Liver (tissue), 8 donors: ENCODE measurements at regions not wholly inside any gene's neighbourhood (a gene's known extent, or its start where the extent isn't known, plus 50 kb on each side); places are given as distances from the start of the nearest gene placed in this dataset.
A peak's percentile ranks its signal among the peaks of the same experiment; 100 is the strongest.

Experiments
- DNase-seq: peaks from one replicate; pipeline ENCODE4 v3.0.0-alpha.2; 2017; ENCODE audit warnings: low spot score
- H3K27ac ChIP-seq, 2 donors: one replicate each; pipeline ENCODE4 v1.7.0; 2013; ENCODE audit warnings: inconsistent platforms in 2 of 2, low read length in 2 of 2, control low read depth in 1 of 2, low read depth in 1 of 2, mild to moderate bottlenecking in 1 of 2
- H3K27me3 ChIP-seq, 4 donors: one replicate each; pipeline versions ENCODE4 v1.6.1 to v1.7.0; 2013; ENCODE audit warnings: low read length in 3 of 4, inconsistent platforms in 1 of 4, mild to moderate bottlenecking in 1 of 4, moderate library complexity in 1 of 4; ENCODE audit not compliant: control insufficient read depth in 4 of 4, insufficient read depth in 4 of 4
- H3K36me3 ChIP-seq, 4 donors: one replicate each; pipeline versions ENCODE4 v1.6.1 to v1.7.0; 2013; ENCODE audit warnings: low read length in 3 of 4, mild to moderate bottlenecking in 3 of 4, low read depth in 1 of 4, moderate library complexity in 1 of 4; ENCODE audit not compliant: control insufficient read depth in 4 of 4, insufficient read depth in 3 of 4
- H3K4me1 ChIP-seq, 4 donors: one replicate each; pipeline versions ENCODE4 v1.6.1 to v1.7.0; 2013; ENCODE audit warnings: low read length in 3 of 4, mild to moderate bottlenecking in 3 of 4, moderate library complexity in 1 of 4; ENCODE audit not compliant: control insufficient read depth in 4 of 4, insufficient read depth in 4 of 4
- H3K4me3 ChIP-seq, 3 donors: one replicate each; pipeline versions ENCODE4 v1.6.1 to v1.7.0; 2013; ENCODE audit warnings: low read length in 3 of 3, control low read depth in 1 of 3, low read depth in 1 of 3, mild to moderate bottlenecking in 1 of 3
- H3K9ac ChIP-seq, 2 donors: one replicate each; pipeline ENCODE4 v1.7.0; 2013; ENCODE audit warnings: low read length in 2 of 2, mild to moderate bottlenecking in 2 of 2, moderate library complexity in 2 of 2, control low read depth in 1 of 2, low read depth in 1 of 2
- H3K9me3 ChIP-seq, 4 donors: one replicate each; pipeline versions ENCODE4 v1.6.1 to v1.7.0; 2013; ENCODE audit warnings: low read length in 3 of 4; ENCODE audit not compliant: control insufficient read depth in 4 of 4
- ATF3 ChIP-seq: IDR thresholded peaks from 2 replicates; pipeline ENCODE4 v1.6.1; 2016; ENCODE audit warnings: antibody characterized with exemption
- CTCF ChIP-seq: fragments of 150-350 bp; IDR thresholded peaks from 2 replicates; pipeline ENCODE4 v1.5.1; 2017; ENCODE audit warnings: improper control_type of control experiment, low read depth, low read length; ENCODE audit not compliant: missing input control
- EGR1 ChIP-seq, 2 donors: IDR thresholded peaks; 2 replicates each; pipeline ENCODE4 v1.6.1; 2016 to 2018; ENCODE audit warnings: antibody characterized with exemption in 2 of 2, low read depth in 2 of 2
- FOXA1 ChIP-seq: IDR thresholded peaks from 2 replicates; pipeline ENCODE4 v1.6.1; 2016; ENCODE audit warnings: antibody characterized with exemption
- FOXA2 ChIP-seq: IDR thresholded peaks from 2 replicates; pipeline ENCODE4 v1.6.1; 2016; ENCODE audit warnings: antibody characterized with exemption
- GABPA ChIP-seq, 2 donors: IDR thresholded peaks in 1 of 2; conservative IDR thresholded peaks in 1 of 2; 2 replicates each; pipeline ENCODE4 v1.6.1; 2016; ENCODE audit warnings: antibody characterized with exemption in 2 of 2, mild to moderate bottlenecking in 1 of 2, moderate library complexity in 1 of 2
- HNF4A ChIP-seq, 2 donors: conservative IDR thresholded peaks; 2 replicates each; pipeline ENCODE4 v1.6.1; 2016; ENCODE audit warnings: antibody characterized with exemption in 2 of 2, mild to moderate bottlenecking in 2 of 2
- HNF4G ChIP-seq: IDR thresholded peaks from 2 replicates; pipeline ENCODE4 v1.6.1; 2016; ENCODE audit warnings: antibody characterized with exemption
- JUND ChIP-seq, 2 donors: IDR thresholded peaks; 2 replicates each; pipeline ENCODE4 v1.6.1; 2016; ENCODE audit warnings: antibody characterized with exemption in 2 of 2
- MAX ChIP-seq: IDR thresholded peaks from 2 replicates; pipeline ENCODE4 v1.6.1; 2016; ENCODE audit warnings: antibody characterized with exemption
- NR2F2 ChIP-seq: IDR thresholded peaks from 2 replicates; pipeline ENCODE4 v1.6.1; 2016; ENCODE audit warnings: antibody characterized with exemption
- RAD21 ChIP-seq, 2 donors: IDR thresholded peaks; 2 replicates each; pipeline ENCODE4 v1.6.1; 2016; ENCODE audit warnings: antibody characterized with exemption in 2 of 2, mild to moderate bottlenecking in 2 of 2
- REST ChIP-seq: IDR thresholded peaks from 2 replicates; pipeline ENCODE4 v1.6.1; 2016; ENCODE audit warnings: antibody characterized with exemption, mild to moderate bottlenecking
- RXRA ChIP-seq, 2 donors: IDR thresholded peaks; 2 replicates each; pipeline ENCODE4 v1.6.1; 2017 to 2018; ENCODE audit warnings: antibody characterized with exemption in 2 of 2, mild to moderate bottlenecking in 1 of 2
- SP1 ChIP-seq: IDR thresholded peaks from 2 replicates; pipeline ENCODE4 v1.6.1; 2018; ENCODE audit warnings: antibody characterized with exemption, mild to moderate bottlenecking
- TAF1 ChIP-seq: conservative IDR thresholded peaks from 2 replicates; pipeline ENCODE4 v1.6.1; 2016; ENCODE audit warnings: antibody characterized with exemption, mild to moderate bottlenecking
- YY1 ChIP-seq: IDR thresholded peaks from 2 replicates; pipeline ENCODE4 v1.6.1; 2016; ENCODE audit warnings: antibody characterized with exemption, mild to moderate bottlenecking
- ZBTB33 ChIP-seq: IDR thresholded peaks from 2 replicates; pipeline ENCODE4 v1.6.1; 2016; ENCODE audit warnings: antibody characterized with exemption
- WGBS: extraction: QIAGEN DNeasy Blood & Tissue Kit; methylation state at CpG from one replicate; pipeline ENCODE4 v1.1.7; 2013; 5-methylcytosine and 5-hydroxymethylcytosine counted together
- donor health status: healthy.
- donor health status: healthy.
- donor health status: healthy.
- donor health status: healthy.
- donor health status: healthy.

GRCh38 chr7:24466168-24466768 is 107.0 kb upstream of the PALS2 start (continued):
- TF ChIP-seq CTCF (no peak), HNF4A (conservative IDR thresholded peaks at IDR 0.05) (peak; percentile 24 to 63)

GRCh38 chr7:24469118-24469517 is 104.1 kb upstream of the PALS2 start:
- Histone ChIP-seq H3K9ac (no peak overlapping the region), H3K9me3 (no peaks in the 10 kb centered on the region), H3K4me1 (peaks cover 0 to 15% (median 9%) of the 10 kb centered on the region in 4 donors), H3K4me3 (no peak overlapping the region), H3K36me3 (no peaks in the 10 kb centered on the region), H3K27me3 (no peaks in the 10 kb centered on the region), H3K27ac (no peak overlapping the region)
- TF ChIP-seq ZBTB33 (no peak), TAF1 (no peak), FOXA2 (no peak), SP1 (no peak), YY1 (no peak), MAX (no peak), ATF3 (no peak), NR2F2 (no peak), RAD21 (IDR thresholded peaks at IDR 0.05) (no peak), CTCF (no peak), REST (no peak), JUND (IDR thresholded peaks at IDR 0.05) (no peak), HNF4A (conservative IDR thresholded peaks at IDR 0.05) (no peak), GABPA (IDR thresholded peaks at IDR 0.05 in 1 of 2, conservative IDR thresholded peaks at IDR 0.05 in 1 of 2) (no peak), EGR1 (IDR thresholded peaks at IDR 0.05; ENCODE audit: low read depth in 2 of 2) (no peak), RXRA (IDR thresholded peaks at IDR 0.05) (no peak), HNF4G (no peak), FOXA1 (no peak)
- DNase-seq: no peak
- WGBS: 91% methylated on average over 2 of the region's 2 CpGs
